ENCODE measurements at regions not wholly inside any gene's neighbourhood (a gene's known extent, or its start where the extent isn't known, plus 50 kb on each side); places are given as distances from the start of the nearest gene placed in this dataset.
"Not testable (repeated sequence)": the region's sequence is repeated elsewhere in the genome, so short reads cannot be mapped to it uniquely, and the experiment has no call there.

- no peak for DNase-seq
These were observed 197.0 kb upstream of the CFAP20DC start for GRCh38 chr3:59246719-59247401.

GRCh38 chr3:59245859-59246501 lies 196.2 kb upstream of the CFAP20DC start:
- peak; percentile 19 for DNase-seq

- no peak for DNase-seq
These were observed 195.6 kb upstream of the CFAP20DC start for GRCh38 chr3:59245300-59245858.

- no peak for DNase-seq
These were observed 194.5 kb upstream of the CFAP20DC start for GRCh38 chr3:59244343-59244742.

GRCh38 chr3:59243476-59243875 lies 193.7 kb upstream of the CFAP20DC start:
- no peak for DNase-seq

GRCh38 chr3:59240666-59241255 lies 190.9 kb upstream of the CFAP20DC start:
- no peak for DNase-seq

- no peak for DNase-seq
These were observed 187.3 kb upstream of the CFAP20DC start for GRCh38 chr3:59237121-59237520.

- no peak for DNase-seq
These were observed 185.8 kb upstream of the CFAP20DC start for GRCh38 chr3:59235634-59236012.

- no peak for DNase-seq
These were observed 185.2 kb upstream of the CFAP20DC start for GRCh38 chr3:59234884-59235633.

- not testable (repeated sequence) for DNase-seq
These were observed 180.6 kb upstream of the CFAP20DC start for GRCh38 chr3:59230379-59230778.

GRCh38 chr3:59213860-59214259 lies 164.0 kb upstream of the CFAP20DC start:
- DNase-seq: no peak

- peak; percentile 46 for DNase-seq
These were observed 162.4 kb upstream of the CFAP20DC start for GRCh38 chr3:59212128-59212779.

- no peak for DNase-seq
These were observed 160.4 kb upstream of the CFAP20DC start for GRCh38 chr3:59210260-59210659.

GRCh38 chr3:59192473-59192872 lies 142.6 kb upstream of the CFAP20DC start:
- DNase-seq: peak; percentile 60

GRCh38 chr3:59191651-59192050 lies 141.8 kb upstream of the CFAP20DC start:
- DNase-seq: no peak

- DNase-seq: no peak
These were observed 140.1 kb upstream of the CFAP20DC start for GRCh38 chr3:59189939-59190338.

- DNase-seq: no peak
These were observed 139.7 kb upstream of the CFAP20DC start for GRCh38 chr3:59189526-59189925.

GRCh38 chr3:59186725-59187124 lies 136.9 kb upstream of the CFAP20DC start:
- DNase-seq: no peak

- DNase-seq: peak; percentile 51
These were observed 136.0 kb upstream of the CFAP20DC start for GRCh38 chr3:59185591-59186369.

- no peak for DNase-seq
These were observed 130.2 kb upstream of the CFAP20DC start for GRCh38 chr3:59180006-59180405.

GRCh38 chr3:59178698-59179097 lies 128.9 kb upstream of the CFAP20DC start:
- no peak for DNase-seq

GRCh38 chr3:59171491-59171890 lies 121.7 kb upstream of the CFAP20DC start:
- no peak for DNase-seq

All from HCEC 1CT (cell line).